ENCODE measurements at regions not wholly inside any gene's neighbourhood (a gene's known extent, or its start where the extent isn't known, plus 50 kb on each side); places are given as distances from the start of the nearest gene placed in this dataset.

GRCh38 chr4:129446074-129446473 lies 350.1 kb downstream of the C4orf33 start:
- TF ChIP-seq, protein P1, sequence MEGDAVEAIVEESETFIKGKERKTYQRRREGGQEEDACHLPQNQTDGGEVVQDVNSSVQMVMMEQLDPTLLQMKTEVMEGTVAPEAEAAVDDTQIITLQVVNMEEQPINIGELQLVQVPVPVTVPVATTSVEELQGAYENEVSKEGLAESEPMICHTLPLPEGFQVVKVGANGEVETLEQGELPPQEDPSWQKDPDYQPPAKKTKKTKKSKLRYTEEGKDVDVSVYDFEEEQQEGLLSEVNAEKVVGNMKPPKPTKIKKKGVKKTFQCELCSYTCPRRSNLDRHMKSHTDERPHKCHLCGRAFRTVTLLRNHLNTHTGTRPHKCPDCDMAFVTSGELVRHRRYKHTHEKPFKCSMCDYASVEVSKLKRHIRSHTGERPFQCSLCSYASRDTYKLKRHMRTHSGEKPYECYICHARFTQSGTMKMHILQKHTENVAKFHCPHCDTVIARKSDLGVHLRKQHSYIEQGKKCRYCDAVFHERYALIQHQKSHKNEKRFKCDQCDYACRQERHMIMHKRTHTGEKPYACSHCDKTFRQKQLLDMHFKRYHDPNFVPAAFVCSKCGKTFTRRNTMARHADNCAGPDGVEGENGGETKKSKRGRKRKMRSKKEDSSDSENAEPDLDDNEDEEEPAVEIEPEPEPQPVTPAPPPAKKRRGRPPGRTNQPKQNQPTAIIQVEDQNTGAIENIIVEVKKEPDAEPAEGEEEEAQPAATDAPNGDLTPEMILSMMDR (IDR thresholded peaks at IDR 0.05; ENCODE audit: insufficient read depth, low read depth, low read length, missing control alignments): no peak
- no peak overlapping the region for H3K4me3 ChIP-seq (ENCODE audit: low read depth, low read length)
- no peak for DNase-seq (ENCODE audit: low read depth)

GRCh38 chr4:129453524-129454200 lies 357.7 kb downstream of the C4orf33 start:
- DNase-seq (ENCODE audit: low read depth): no peak

DNA sequence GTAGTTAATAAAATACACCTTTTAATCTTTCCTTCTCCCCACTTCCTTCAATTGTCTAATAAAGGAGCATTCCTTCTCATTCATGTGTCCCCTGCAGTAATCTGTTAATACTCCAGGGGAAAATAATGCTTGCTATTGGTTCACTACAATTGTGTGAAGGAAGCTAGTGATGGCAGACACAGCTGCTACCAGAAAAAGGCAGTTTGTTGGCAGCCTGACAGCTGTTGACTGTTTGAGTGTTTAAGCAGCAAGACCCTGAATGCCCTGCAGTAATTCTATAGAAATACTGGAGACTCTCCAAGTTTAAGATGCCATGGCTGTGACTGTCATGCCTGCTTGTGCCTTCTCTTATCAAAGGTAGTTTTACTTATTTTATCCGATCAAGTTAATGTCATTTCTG lies 359.5 kb downstream of the C4orf33 start:
- no peak overlapping the region for H3K4me3 ChIP-seq (ENCODE audit: low read depth, low read length)
- DNase-seq (ENCODE audit: low read depth): no peak
- TF ChIP-seq, protein P1 (IDR thresholded peaks at IDR 0.05; ENCODE audit: insufficient read depth, low read depth, low read length, missing control alignments): no peak

More at GRCh38 chr4:129453524-129454200, 357.7 kb downstream of the C4orf33 start:
- no peak overlapping the region for H3K4me3 ChIP-seq (ENCODE audit: low read depth, low read length)
- TF ChIP-seq, protein P1 (IDR thresholded peaks at IDR 0.05; ENCODE audit: insufficient read depth, low read depth, low read length, missing control alignments): no peak

DNA sequence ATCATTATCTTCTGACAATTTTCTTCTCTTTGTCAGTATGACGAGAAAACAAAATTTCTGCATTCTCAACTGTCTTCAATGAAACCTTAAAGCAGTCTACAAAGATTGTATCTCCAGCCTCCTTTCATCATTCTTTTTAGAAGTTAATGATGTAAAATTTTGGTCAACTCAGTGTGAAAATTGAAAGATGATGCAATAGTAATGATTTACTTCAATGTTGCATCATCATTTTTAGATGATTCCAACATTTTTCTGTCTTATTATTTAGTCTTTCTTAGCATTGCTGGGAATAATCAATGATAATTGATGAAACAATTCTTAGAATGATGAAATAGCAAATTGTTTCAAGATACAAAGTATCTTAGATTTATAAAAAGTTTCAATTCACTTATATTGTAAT lies 372.7 kb downstream of the C4orf33 start:
- no peak overlapping the region for H3K4me3 ChIP-seq (ENCODE audit: low read depth, low read length)
- TF ChIP-seq, protein P1 (IDR thresholded peaks at IDR 0.05; ENCODE audit: insufficient read depth, low read depth, low read length, missing control alignments): no peak
- DNase-seq (ENCODE audit: low read depth): no peak

GRCh38 chr4:129474698-129475097 lies 378.7 kb downstream of the C4orf33 start:
- TF ChIP-seq, protein P1 (IDR thresholded peaks at IDR 0.05; ENCODE audit: insufficient read depth, low read depth, low read length, missing control alignments): no peak

GRCh38 chr4:129481107-129481506 lies 385.2 kb downstream of the C4orf33 start:
- TF ChIP-seq, protein P1 (IDR thresholded peaks at IDR 0.05; ENCODE audit: insufficient read depth, low read depth, low read length, missing control alignments): no peak

More at GRCh38 chr4:129474698-129475097, 378.7 kb downstream of the C4orf33 start:
- no peak for DNase-seq (ENCODE audit: low read depth)
- H3K4me3 ChIP-seq (ENCODE audit: low read depth, low read length): no peak overlapping the region

DNA sequence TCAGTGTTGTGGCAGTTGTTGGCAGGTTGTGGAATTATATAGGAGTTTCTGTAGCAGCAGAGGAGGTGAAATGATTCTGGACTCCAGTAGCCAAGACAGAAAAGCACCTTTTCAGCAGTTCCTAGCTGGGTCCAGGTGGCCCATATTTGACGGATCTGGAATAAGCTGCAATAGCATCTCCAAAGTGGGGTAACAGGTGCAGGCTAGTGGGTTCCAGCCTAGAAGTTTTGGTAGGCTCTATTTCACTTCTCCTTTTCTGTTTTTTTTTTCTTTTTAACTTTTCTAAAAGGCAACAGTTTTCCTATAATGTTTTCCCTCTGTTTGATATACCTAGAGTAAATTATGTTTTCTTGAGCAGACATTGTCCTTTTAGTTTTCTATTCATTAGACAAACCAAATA lies 392.5 kb downstream of the C4orf33 start:
- no peak overlapping the region for H3K4me3 ChIP-seq (ENCODE audit: low read depth, low read length)
- TF ChIP-seq, protein P1 (IDR thresholded peaks at IDR 0.05; ENCODE audit: insufficient read depth, low read depth, low read length, missing control alignments): no peak
- no peak for DNase-seq (ENCODE audit: low read depth)

More at GRCh38 chr4:129481107-129481506, 385.2 kb downstream of the C4orf33 start:
- DNase-seq (ENCODE audit: low read depth): no peak
- no peak overlapping the region for H3K4me3 ChIP-seq (ENCODE audit: low read depth, low read length)

Data from GM12865 (cell line).